IPS DF 6.9 (cell line): ENCODE measurements at regions not wholly inside any gene's neighbourhood (a gene's known extent, or its start where the extent isn't known, plus 50 kb on each side); places are given as distances from the start of the nearest gene placed in this dataset.

ENCODE experiments used
- DNase-seq: peaks from one replicate; pipeline ENCODE4 v3.0.0-alpha.2; 2013; ENCODE audit warnings: low read depth, low spot score
- H3K27ac ChIP-seq: one replicate; pipeline ENCODE4 v1.5.1; 2013; ENCODE audit warnings: low read length, control low read depth
- H3K27me3 ChIP-seq: 2 replicates; pipeline ENCODE4 v1.6.1; 2013; ENCODE audit warnings: mild to moderate bottlenecking, low read length; ENCODE audit not compliant: control insufficient read depth, insufficient read depth
- H3K36me3 ChIP-seq: 2 replicates; pipeline ENCODE4 v1.6.1; 2013; ENCODE audit warnings: low read length; ENCODE audit not compliant: control insufficient read depth, insufficient read depth
- H3K4me1 ChIP-seq: 2 replicates; pipeline ENCODE4 v1.6.1; 2013; ENCODE audit warnings: low read length; ENCODE audit not compliant: control insufficient read depth, insufficient read depth
- H3K4me3 ChIP-seq: 2 replicates; pipeline ENCODE4 v1.5.1; 2013; ENCODE audit warnings: mild to moderate bottlenecking, low read length
- H3K9me3 ChIP-seq: 2 replicates; pipeline ENCODE4 v1.6.1; 2013; ENCODE audit warnings: low read length, inconsistent platforms; ENCODE audit not compliant: control insufficient read depth, insufficient read depth
- WGBS: extraction: QIAGEN DNeasy Blood & Tissue Kit; methylation state at CpG from one replicate; pipeline ENCODE4 v1.1.7; 2013; ENCODE audit warnings: mixed read lengths, missing lambda C conversion rate; ENCODE audit not compliant: insufficient read length, insufficient coverage; 5-methylcytosine and 5-hydroxymethylcytosine counted together

- H3K9me3 ChIP-seq, result peaks cover 30% of the 10 kb centered on the region
- no peak for DNase-seq
- no CpG with 5 or more reads among the region's 14 CpGs for WGBS
- no peaks in the 10 kb centered on the region for H3K4me1 ChIP-seq
- no peaks in the 10 kb centered on the region for H3K27me3 ChIP-seq
- H3K36me3 ChIP-seq, result no peaks in the 10 kb centered on the region
- no peak overlapping the region for H3K4me3 ChIP-seq
- no peak overlapping the region for H3K27ac ChIP-seq
Measured at GRCh38 chr1:4105300-4105880, 205.3 kb upstream of the C1orf174 start.

- Histone ChIP-seq H3K27ac (no peak overlapping the region), H3K4me3 (no peak overlapping the region), H3K4me1 (no peaks in the 10 kb centered on the region), H3K9me3 (peaks cover 31% of the 10 kb centered on the region), H3K36me3 (no peaks in the 10 kb centered on the region), H3K27me3 (no peaks in the 10 kb centered on the region)
- no CpG with 5 or more reads among the region's 10 CpGs for WGBS
- DNase-seq, result no peak
Measured at GRCh38 chr1:4106731-4107130, 206.7 kb upstream of the C1orf174 start.

GRCh38 chr1:4107291-4107690 is 207.2 kb upstream of the C1orf174 start:
- WGBS, result no CpG with 5 or more reads among the region's 8 CpGs
- Histone ChIP-seq H3K27ac (no peak overlapping the region), H3K9me3 (peaks cover 29% of the 10 kb centered on the region), H3K36me3 (no peaks in the 10 kb centered on the region), H3K4me3 (no peak overlapping the region), H3K4me1 (no peaks in the 10 kb centered on the region), H3K27me3 (no peaks in the 10 kb centered on the region)
- no peak for DNase-seq

GRCh38 chr1:4108331-4108730 is 208.3 kb upstream of the C1orf174 start:
- H3K27me3 ChIP-seq, result no peaks in the 10 kb centered on the region
- no CpG with 5 or more reads among the region's 10 CpGs for WGBS
- H3K36me3 ChIP-seq, result no peaks in the 10 kb centered on the region
- H3K4me1 ChIP-seq, result no peaks in the 10 kb centered on the region
- no peak overlapping the region for H3K4me3 ChIP-seq
- peaks cover 30% of the 10 kb centered on the region for H3K9me3 ChIP-seq
- no peak overlapping the region for H3K27ac ChIP-seq
- no peak for DNase-seq

- Histone ChIP-seq H3K36me3 (no peaks in the 10 kb centered on the region), H3K4me3 (no peak overlapping the region), H3K4me1 (no peaks in the 10 kb centered on the region), H3K27me3 (no peaks in the 10 kb centered on the region), H3K9me3 (peaks cover 31% of the 10 kb centered on the region), H3K27ac (no peak overlapping the region)
- no peak for DNase-seq
- no CpG with 5 or more reads among the region's 29 CpGs for WGBS
Measured at GRCh38 chr1:4108758-4109627, 208.9 kb upstream of the C1orf174 start.

- Histone ChIP-seq H3K27ac (no peak overlapping the region), H3K4me1 (no peaks in the 10 kb centered on the region), H3K27me3 (no peaks in the 10 kb centered on the region), H3K9me3 (peaks cover 31% of the 10 kb centered on the region), H3K36me3 (no peaks in the 10 kb centered on the region), H3K4me3 (no peak overlapping the region)
- WGBS, result no CpG with 5 or more reads among the region's 10 CpGs
- no peak for DNase-seq
Measured at GRCh38 chr1:4109628-4109940, 209.5 kb upstream of the C1orf174 start.

GRCh38 chr1:4110888-4111287 is 210.8 kb upstream of the C1orf174 start:
- DNase-seq, result no peak
- H3K9me3 ChIP-seq, result peaks cover 34% of the 10 kb centered on the region
- no peaks in the 10 kb centered on the region for H3K27me3 ChIP-seq
- no peaks in the 10 kb centered on the region for H3K36me3 ChIP-seq
- no peak overlapping the region for H3K27ac ChIP-seq
- no CpG with 5 or more reads among the region's 8 CpGs for WGBS
- H3K4me1 ChIP-seq, result no peaks in the 10 kb centered on the region
- H3K4me3 ChIP-seq, result no peak overlapping the region

- no peaks in the 10 kb centered on the region for H3K4me1 ChIP-seq
- no peak overlapping the region for H3K4me3 ChIP-seq
- H3K36me3 ChIP-seq, result no peaks in the 10 kb centered on the region
- DNase-seq, result no peak
- no CpG with 5 or more reads among the region's 2 CpGs for WGBS
- H3K9me3 ChIP-seq, result peaks cover 33% of the 10 kb centered on the region
- no peaks in the 10 kb centered on the region for H3K27me3 ChIP-seq
- H3K27ac ChIP-seq, result no peak overlapping the region
Measured at GRCh38 chr1:4113897-4114296, 213.8 kb upstream of the C1orf174 start.

- no peak overlapping the region for H3K27ac ChIP-seq
- no peaks in the 10 kb centered on the region for H3K27me3 ChIP-seq
- no CpG with 5 or more reads among the region's 18 CpGs for WGBS
- peaks cover 42% of the 10 kb centered on the region for H3K9me3 ChIP-seq
- no peaks in the 10 kb centered on the region for H3K36me3 ChIP-seq
- H3K4me1 ChIP-seq, result no peaks in the 10 kb centered on the region
- DNase-seq, result no peak
- H3K4me3 ChIP-seq, result no peak overlapping the region
Measured at GRCh38 chr1:4115191-4115900, 215.3 kb upstream of the C1orf174 start.

- Histone ChIP-seq H3K4me3 (no peak overlapping the region), H3K27ac (no peak overlapping the region), H3K27me3 (no peaks in the 10 kb centered on the region), H3K9me3 (peaks cover 41% of the 10 kb centered on the region), H3K4me1 (no peaks in the 10 kb centered on the region), H3K36me3 (no peaks in the 10 kb centered on the region)
- no CpG with 5 or more reads among the region's 9 CpGs for WGBS
- DNase-seq, result no peak
Measured at GRCh38 chr1:4117196-4117595, 217.1 kb upstream of the C1orf174 start.
